ENCODE measurements at regions not wholly inside any gene's neighbourhood (a gene's known extent, or its start where the extent isn't known, plus 50 kb on each side); places are given as distances from the start of the nearest gene placed in this dataset.

DNA sequence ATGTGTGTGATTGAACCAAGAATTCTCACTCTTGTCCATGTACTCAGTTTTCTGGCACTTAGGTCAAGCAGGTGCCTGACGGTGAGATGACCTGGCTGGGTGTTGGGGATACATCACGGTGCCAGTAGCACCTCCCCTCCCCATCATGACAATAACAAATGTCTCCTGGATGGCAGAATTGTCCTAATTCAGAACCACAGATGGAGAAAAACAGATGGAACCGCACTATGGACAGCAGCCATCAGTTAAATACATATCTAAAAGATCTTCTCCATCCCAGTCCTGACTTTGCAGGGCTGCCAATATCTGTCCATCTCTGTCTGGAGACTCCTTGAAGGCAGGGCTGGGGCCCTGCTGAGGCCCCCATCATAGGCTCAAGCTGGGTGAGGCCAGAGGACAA, 126.9 kb downstream of the PTPRS start:
- TF ChIP-seq, protein P1, sequence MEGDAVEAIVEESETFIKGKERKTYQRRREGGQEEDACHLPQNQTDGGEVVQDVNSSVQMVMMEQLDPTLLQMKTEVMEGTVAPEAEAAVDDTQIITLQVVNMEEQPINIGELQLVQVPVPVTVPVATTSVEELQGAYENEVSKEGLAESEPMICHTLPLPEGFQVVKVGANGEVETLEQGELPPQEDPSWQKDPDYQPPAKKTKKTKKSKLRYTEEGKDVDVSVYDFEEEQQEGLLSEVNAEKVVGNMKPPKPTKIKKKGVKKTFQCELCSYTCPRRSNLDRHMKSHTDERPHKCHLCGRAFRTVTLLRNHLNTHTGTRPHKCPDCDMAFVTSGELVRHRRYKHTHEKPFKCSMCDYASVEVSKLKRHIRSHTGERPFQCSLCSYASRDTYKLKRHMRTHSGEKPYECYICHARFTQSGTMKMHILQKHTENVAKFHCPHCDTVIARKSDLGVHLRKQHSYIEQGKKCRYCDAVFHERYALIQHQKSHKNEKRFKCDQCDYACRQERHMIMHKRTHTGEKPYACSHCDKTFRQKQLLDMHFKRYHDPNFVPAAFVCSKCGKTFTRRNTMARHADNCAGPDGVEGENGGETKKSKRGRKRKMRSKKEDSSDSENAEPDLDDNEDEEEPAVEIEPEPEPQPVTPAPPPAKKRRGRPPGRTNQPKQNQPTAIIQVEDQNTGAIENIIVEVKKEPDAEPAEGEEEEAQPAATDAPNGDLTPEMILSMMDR (IDR thresholded peaks at IDR 0.05) = no peak
- no peak overlapping the region for H3K27ac ChIP-seq (ENCODE audit: low read depth in 1 of 2, low read length in 2 of 2)
- ATAC-seq (ENCODE audit: poor library complexity) (no peak), DNase-seq (no peak)
- no peaks in the 10 kb centered on the region for H3K4me1 ChIP-seq (ENCODE audit: insufficient read depth, low read length)
- Mint-ChIP-seq H3K36me3 (ENCODE audit: low read depth) (peaks cover 7% of the 10 kb centered on the region), H3K9me3 (no peaks in the 10 kb centered on the region), H3K4me3 (no peak overlapping the region), H3K27me3 (no peaks in the 10 kb centered on the region), H3K27ac (no peak overlapping the region), H3K4me1 (ENCODE audit: low read depth) (no peaks in the 10 kb centered on the region)
- peaks cover 0 to 23% of the 10 kb centered on the region in 2 experiments for H3K9me3 ChIP-seq (ENCODE audit: control insufficient read depth in 1 of 2, insufficient read depth in 1 of 2, low read length in 2 of 2)
- peaks cover 0 to 2% of the 10 kb centered on the region in 2 experiments for H3K27me3 ChIP-seq (ENCODE audit: control insufficient read depth in 1 of 2, insufficient read depth in 2 of 2, low read length in 2 of 2)
- ChIA-PET CTCF (no interaction called here), POLR2A (no interaction called here)
- H3K36me3 ChIP-seq (ENCODE audit: insufficient read depth, low read length) = no peaks in the 10 kb centered on the region
- no peak overlapping the region for H3K4me3 ChIP-seq (ENCODE audit: low read length)
- intact Hi-C loops (cut with DNase I, micrococcal nuclease) = no loop called here

DNA sequence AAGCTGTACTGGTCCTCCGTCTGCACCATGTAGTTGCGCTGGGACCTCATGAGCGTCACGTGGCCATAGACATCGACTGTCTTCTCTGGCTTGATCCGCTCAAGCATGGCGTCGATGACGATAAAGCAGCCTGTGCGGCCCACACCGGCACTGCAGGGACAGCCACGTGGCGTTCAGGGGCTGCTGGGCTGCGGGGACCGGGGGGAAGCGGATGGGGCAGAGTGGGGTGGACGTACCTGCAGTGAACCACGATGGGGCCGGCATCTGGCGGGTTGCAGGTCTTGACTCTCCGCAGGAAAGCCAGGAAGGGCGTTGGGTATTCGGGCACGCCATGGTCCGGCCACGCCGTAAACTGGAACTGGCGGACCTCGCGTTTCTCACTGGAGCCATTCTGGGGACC, 128.5 kb downstream of the PTPRS start:
- CTCF ChIA-PET = no interaction called here
- POLR2A ChIA-PET = no interaction called here
- Mint-ChIP-seq H3K27ac (no peak overlapping the region), H3K9me3 (no peaks in the 10 kb centered on the region), H3K4me1 (ENCODE audit: low read depth) (no peaks in the 10 kb centered on the region), H3K27me3 (no peaks in the 10 kb centered on the region), H3K36me3 (ENCODE audit: low read depth) (peaks cover 7% of the 10 kb centered on the region), H3K4me3 (no peak overlapping the region)
- Histone ChIP-seq H3K4me1 (ENCODE audit: insufficient read depth, low read length) (no peaks in the 10 kb centered on the region), H3K27ac (ENCODE audit: low read depth in 1 of 2, low read length in 2 of 2) (no peak overlapping the region), H3K9me3 (ENCODE audit: control insufficient read depth in 1 of 2, insufficient read depth in 1 of 2, low read length in 2 of 2) (peaks cover 0 to 32% of the 10 kb centered on the region in 2 experiments), H3K27me3 (ENCODE audit: control insufficient read depth in 1 of 2, insufficient read depth in 2 of 2, low read length in 2 of 2) (peaks cover 0 to 2% of the 10 kb centered on the region in 2 experiments), H3K36me3 (ENCODE audit: insufficient read depth, low read length) (no peaks in the 10 kb centered on the region), H3K4me3 (ENCODE audit: low read length) (no peak overlapping the region)
- DNase-seq = no peak
- TF ChIP-seq, protein P1 (IDR thresholded peaks at IDR 0.05) = no peak
- no peak for ATAC-seq (ENCODE audit: poor library complexity)
- intact Hi-C loops (cut with DNase I, micrococcal nuclease) = no loop called here

DNA sequence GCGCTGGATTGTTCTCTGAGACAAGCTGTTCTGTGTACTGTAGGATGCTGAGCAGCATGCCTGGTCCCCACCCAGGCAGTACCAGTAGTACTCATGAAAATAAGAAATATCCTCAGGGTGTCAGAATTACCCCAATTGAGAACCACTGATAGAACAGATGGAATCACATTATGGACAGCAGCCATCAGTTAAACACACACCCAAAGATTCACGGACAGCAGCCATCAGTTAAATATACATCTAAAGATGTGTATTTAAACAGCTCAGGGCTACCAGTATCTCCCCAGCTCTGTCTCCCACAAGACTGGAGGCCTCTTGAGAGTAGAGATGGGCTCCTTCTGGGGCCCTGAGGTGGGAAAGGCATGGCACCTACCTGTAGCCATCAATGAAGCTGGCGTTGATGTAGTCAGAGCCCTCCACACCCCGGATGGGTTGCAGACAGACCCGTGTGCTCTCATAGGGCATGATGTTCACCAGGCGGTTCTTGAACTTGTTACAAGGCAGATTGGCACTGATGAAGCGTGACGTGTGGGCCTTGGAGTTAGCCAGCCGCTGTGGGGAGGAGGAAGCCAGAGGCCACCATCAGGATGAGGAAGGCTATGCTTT, 129.3 kb downstream of the PTPRS start:
- no peak overlapping the region for H3K4me3 ChIP-seq (ENCODE audit: low read length)
- TF ChIP-seq, protein P1 (IDR thresholded peaks at IDR 0.05) = no peak
- Mint-ChIP-seq H3K27ac (no peak overlapping the region), H3K4me3 (no peak overlapping the region), H3K4me1 (ENCODE audit: low read depth) (no peaks in the 10 kb centered on the region), H3K36me3 (ENCODE audit: low read depth) (peaks cover 7% of the 10 kb centered on the region), H3K9me3 (no peaks in the 10 kb centered on the region), H3K27me3 (no peaks in the 10 kb centered on the region)
- no peaks in the 10 kb centered on the region for H3K36me3 ChIP-seq (ENCODE audit: insufficient read depth, low read length)
- peaks cover 0 to 32% of the 10 kb centered on the region in 2 experiments for H3K9me3 ChIP-seq (ENCODE audit: control insufficient read depth in 1 of 2, insufficient read depth in 1 of 2, low read length in 2 of 2)
- ChIA-PET POLR2A (no interaction called here), CTCF (no interaction called here)
- ATAC-seq (ENCODE audit: poor library complexity) (no peak), DNase-seq (no peak)
- H3K27ac ChIP-seq (ENCODE audit: low read depth in 1 of 2, low read length in 2 of 2) = no peak overlapping the region
- no peaks in the 10 kb centered on the region for H3K4me1 ChIP-seq (ENCODE audit: insufficient read depth, low read length)
- intact Hi-C loops (cut with DNase I, micrococcal nuclease) = no loop called here
- peaks cover 0 to 2% of the 10 kb centered on the region in 2 experiments for H3K27me3 ChIP-seq (ENCODE audit: control insufficient read depth in 1 of 2, insufficient read depth in 2 of 2, low read length in 2 of 2)
